ENCODE measurements at regions not wholly inside any gene's neighbourhood (a gene's known extent, or its start where the extent isn't known, plus 50 kb on each side); places are given as distances from the start of the nearest gene placed in this dataset.

DNA sequence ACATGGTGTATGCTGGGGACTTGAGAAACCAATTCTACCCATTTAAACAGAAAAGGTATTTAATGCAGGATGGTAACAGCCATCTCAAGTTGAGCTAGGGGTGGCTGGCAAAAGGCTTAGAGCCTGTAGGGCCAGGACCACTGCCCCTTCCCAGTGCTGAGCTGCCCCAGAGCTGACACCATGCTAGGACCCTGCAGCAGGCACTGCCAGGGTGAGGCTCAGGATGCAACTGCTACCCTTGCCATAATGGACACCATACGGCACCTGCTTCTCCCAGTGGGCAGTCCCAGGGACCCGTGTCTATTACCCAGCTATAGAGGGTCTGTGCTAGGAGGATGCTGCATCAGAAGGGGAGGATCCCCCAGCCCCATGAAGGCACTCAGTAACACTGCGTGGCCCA lies 160.7 kb upstream of the ADCY1 start:
- no peak for TF ChIP-seq CREB1 (CRISPR knock-in tag; IDR thresholded peaks at IDR 0.05; ENCODE audit: low read depth)
- no peak for TF ChIP-seq CTCF (conservative IDR thresholded peaks at IDR 0.05; ENCODE audit: low read depth in 2 of 2)
- no peak for TF ChIP-seq EZH2 (IDR thresholded peaks at IDR 0.05; ENCODE audit: low read depth, unreplicated experiment)

Data from GM23338 (cell line).